A673 (cell line): ENCODE measurements at regions not wholly inside any gene's neighbourhood (a gene's known extent, or its start where the extent isn't known, plus 50 kb on each side); places are given as distances from the start of the nearest gene placed in this dataset.

Source experiments
- BruUV-seq: library from RNA; stranded (reverse); fragments of 400-500 nt; replicated peaks from 2 replicates; lab custom pipeline; 2021; lab: Mats Ljungman, UMichigan
- CTCF ChIA-PET: fragments of 300-600 bp; sonication (Branson Sonifier 250); formaldehyde crosslinking; loops from one replicate; lab custom pipeline; 2022; ENCODE audit warnings: antibody characterized with exemption; lab: Charles Lee
- POLR2A ChIA-PET: fragments of 300-600 bp; sonication (Branson Sonifier 250); formaldehyde crosslinking; loops from one replicate; lab custom pipeline; 2022; ENCODE audit warnings: antibody characterized with exemption; ENCODE audit not compliant: low non-redundant PET; lab: Charles Lee
- DNase-seq: peaks from one replicate; pipeline ENCODE4 v3.0.0-alpha.2; 2015; ENCODE audit warnings: low spot score
- H3K27ac ChIP-seq: fragments of 200-600 bp; sonication (generic); 2 replicates; pipeline ENCODE4 v1.5.1; 2016; ENCODE audit warnings: mixed run types, low read depth, mild to moderate bottlenecking, mixed read lengths, antibody characterized with exemption, low read length; ENCODE audit not compliant: poor library complexity, severe bottlenecking
- H3K27me3 ChIP-seq: fragments of 200-600 bp; sonication (generic); replicated peaks from 2 replicates; pipeline ENCODE4 v1.6.1; 2017; ENCODE audit warnings: mixed run types, low read depth, mild to moderate bottlenecking, mixed read lengths, antibody characterized with exemption, low read length; ENCODE audit not compliant: insufficient read depth, poor library complexity
- H3K36me3 ChIP-seq: fragments of 200-600 bp; sonication (generic); 2 replicates; pipeline ENCODE4 v1.6.1; 2016; ENCODE audit warnings: mixed run types, mild to moderate bottlenecking, mixed read lengths, antibody characterized with exemption, low read length; ENCODE audit not compliant: insufficient read depth, poor library complexity, severe bottlenecking
- H3K4me1 ChIP-seq: fragments of 200-600 bp; sonication (generic); 2 replicates; pipeline ENCODE4 v1.6.1; 2017; ENCODE audit warnings: mixed run types, mild to moderate bottlenecking, mixed read lengths, antibody characterized with exemption, low read length; ENCODE audit not compliant: insufficient read depth, poor library complexity, severe bottlenecking
- H3K4me3 ChIP-seq: fragments of 200-600 bp; sonication (generic); 2 replicates; pipeline ENCODE4 v1.5.1; 2016; ENCODE audit warnings: low read depth, mixed run types, mild to moderate bottlenecking, mixed read lengths, low read length; ENCODE audit not compliant: poor library complexity, severe bottlenecking
- H3K9me3 ChIP-seq: fragments of 200-600 bp; sonication (generic); 2 replicates; pipeline ENCODE4 v1.6.1; 2016; ENCODE audit warnings: mixed run types, low read depth, mild to moderate bottlenecking, mixed read lengths, antibody characterized with exemption, low read length; ENCODE audit not compliant: poor library complexity, severe bottlenecking
- EZH2 ChIP-seq: fragments of 200-600 bp; sonication (generic); IDR thresholded peaks from 2 replicates; pipeline ENCODE4 v1.6.1; 2017; ENCODE audit warnings: borderline replicate concordance, low read depth, mild to moderate bottlenecking, mixed read lengths, antibody characterized with exemption, low read length; ENCODE audit not compliant: poor library complexity, severe bottlenecking
- intact Hi-C: fragments of 100-400 bp; cut with micrococcal nuclease; formaldehyde crosslinking; loops from one replicate; pipeline ENCODE4 v1.10.0; 2022; ENCODE audit not compliant: unreplicated experiment
- TF ChIP-seq, protein P1 (sequence below): fragments of 300-800, 200-600 bp; sonication (generic); conservative IDR thresholded peaks from 2 replicates; pipeline ENCODE4 v1.5.1; 2017; ENCODE audit warnings: low read depth, mild to moderate bottlenecking, antibody characterized with exemption, low read length, moderate library complexity, mixed read lengths

DNA sequence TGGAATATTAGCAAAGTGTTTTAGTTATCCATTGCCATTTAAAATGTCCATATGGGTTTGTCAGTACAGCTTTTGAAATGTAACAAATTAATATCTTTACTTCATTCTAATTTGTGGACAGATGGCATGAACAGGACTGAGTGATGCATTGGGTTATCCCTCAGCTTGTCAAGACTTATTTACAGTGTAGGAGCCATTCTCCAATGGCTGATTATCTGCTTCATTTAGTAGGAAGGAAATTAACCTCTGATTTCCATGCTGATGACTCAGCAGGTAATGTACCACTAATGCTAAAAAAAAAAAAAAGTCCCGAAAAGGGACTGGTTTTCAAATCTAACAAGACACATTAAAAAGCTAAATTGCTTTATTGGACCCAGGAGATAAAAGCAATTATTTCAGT is 1149.0 kb upstream of the USP15 start:
- CTCF ChIA-PET, result no interaction called here
- no peak overlapping the region for H3K4me3 ChIP-seq
- no TSS peak for BruUV-seq

DNA sequence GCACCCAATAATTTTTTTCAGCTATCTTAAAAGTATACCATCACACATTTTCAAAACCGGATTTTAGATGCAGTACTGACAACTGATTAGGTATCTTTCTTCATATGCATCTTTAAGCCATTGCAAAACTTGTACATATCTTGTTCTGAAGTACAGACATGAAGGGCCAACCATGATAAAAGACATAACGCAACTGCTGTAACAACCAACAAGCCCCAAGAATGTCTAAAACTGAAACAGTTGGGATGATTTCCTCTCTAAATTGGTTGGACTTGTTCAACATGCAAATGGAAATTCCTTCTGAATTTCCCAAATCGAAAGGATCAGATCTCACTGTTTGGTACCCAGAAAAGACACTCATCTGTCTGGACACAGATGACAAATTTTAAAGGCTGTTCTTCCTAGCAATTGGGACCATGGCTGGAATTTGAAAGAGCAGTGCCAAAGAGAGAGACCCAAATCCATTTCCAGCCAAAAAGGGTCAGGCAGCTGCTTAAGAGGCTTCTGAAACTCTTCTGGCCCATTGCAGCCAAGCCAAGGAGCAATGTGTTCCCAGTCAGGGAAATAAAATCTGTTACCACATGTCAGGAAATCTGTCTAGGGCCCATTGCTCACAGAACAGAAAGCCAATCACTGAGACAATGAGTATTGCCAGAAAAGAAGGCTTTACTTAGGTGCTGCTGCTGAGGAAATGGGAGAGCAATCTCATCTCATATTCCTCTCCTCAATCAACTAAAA is 1122.4 kb upstream of the USP15 start:
- ChIA-PET POLR2A (no interaction called here), CTCF (no interaction called here)
- no peaks in the 10 kb centered on the region for H3K27me3 ChIP-seq
- H3K27ac ChIP-seq, result no peak overlapping the region
- intact Hi-C loops, result no loop called here
- DNase-seq, result no peak
- TF ChIP-seq, protein P1, sequence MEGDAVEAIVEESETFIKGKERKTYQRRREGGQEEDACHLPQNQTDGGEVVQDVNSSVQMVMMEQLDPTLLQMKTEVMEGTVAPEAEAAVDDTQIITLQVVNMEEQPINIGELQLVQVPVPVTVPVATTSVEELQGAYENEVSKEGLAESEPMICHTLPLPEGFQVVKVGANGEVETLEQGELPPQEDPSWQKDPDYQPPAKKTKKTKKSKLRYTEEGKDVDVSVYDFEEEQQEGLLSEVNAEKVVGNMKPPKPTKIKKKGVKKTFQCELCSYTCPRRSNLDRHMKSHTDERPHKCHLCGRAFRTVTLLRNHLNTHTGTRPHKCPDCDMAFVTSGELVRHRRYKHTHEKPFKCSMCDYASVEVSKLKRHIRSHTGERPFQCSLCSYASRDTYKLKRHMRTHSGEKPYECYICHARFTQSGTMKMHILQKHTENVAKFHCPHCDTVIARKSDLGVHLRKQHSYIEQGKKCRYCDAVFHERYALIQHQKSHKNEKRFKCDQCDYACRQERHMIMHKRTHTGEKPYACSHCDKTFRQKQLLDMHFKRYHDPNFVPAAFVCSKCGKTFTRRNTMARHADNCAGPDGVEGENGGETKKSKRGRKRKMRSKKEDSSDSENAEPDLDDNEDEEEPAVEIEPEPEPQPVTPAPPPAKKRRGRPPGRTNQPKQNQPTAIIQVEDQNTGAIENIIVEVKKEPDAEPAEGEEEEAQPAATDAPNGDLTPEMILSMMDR, result no peak
- no peak for TF ChIP-seq EZH2
- BruUV-seq, result no TSS peak
- H3K4me1 ChIP-seq, result no peaks in the 10 kb centered on the region
- no peak overlapping the region for H3K4me3 ChIP-seq
- no peaks in the 10 kb centered on the region for H3K36me3 ChIP-seq
- H3K9me3 ChIP-seq, result no peaks in the 10 kb centered on the region

More for the DNA sequence above, 1149.0 kb upstream of the USP15 start:
- intact Hi-C loops, result no loop called here
- no peaks in the 10 kb centered on the region for H3K9me3 ChIP-seq
- H3K27ac ChIP-seq, result no peak overlapping the region
- no peaks in the 10 kb centered on the region for H3K4me1 ChIP-seq
- H3K27me3 ChIP-seq, result no peaks in the 10 kb centered on the region
- no peak for DNase-seq
- no peaks in the 10 kb centered on the region for H3K36me3 ChIP-seq
- POLR2A ChIA-PET, result no interaction called here
- TF ChIP-seq, protein P1, result no peak
- TF ChIP-seq EZH2, result no peak

DNA sequence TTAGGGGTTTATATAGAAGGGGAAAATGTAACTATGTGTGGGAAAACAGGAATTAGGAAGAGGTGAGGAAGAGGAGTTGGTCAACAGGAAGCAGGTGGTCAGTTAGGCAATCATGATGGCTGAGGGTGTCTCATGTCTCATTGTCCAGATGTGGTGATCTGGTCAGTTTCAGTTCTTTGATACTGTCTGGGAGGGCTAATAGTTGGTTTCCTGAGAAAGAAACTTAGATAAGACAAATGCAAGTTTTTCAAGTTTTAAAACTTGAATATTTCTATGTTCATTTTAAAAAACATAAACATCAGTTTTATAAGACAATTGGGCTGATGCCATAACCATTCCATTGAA is 1121.8 kb upstream of the USP15 start:
- H3K27ac ChIP-seq, result no peak overlapping the region
- BruUV-seq, result no TSS peak
- CTCF ChIA-PET, result no interaction called here
- no peaks in the 10 kb centered on the region for H3K36me3 ChIP-seq
- no peak for DNase-seq
- no peaks in the 10 kb centered on the region for H3K4me1 ChIP-seq
- H3K27me3 ChIP-seq, result no peaks in the 10 kb centered on the region
- no peak overlapping the region for H3K4me3 ChIP-seq
- no peaks in the 10 kb centered on the region for H3K9me3 ChIP-seq
- no peak for TF ChIP-seq EZH2
- TF ChIP-seq, protein P1, result no peak
- intact Hi-C loops, result no loop called here
- POLR2A ChIA-PET, result no interaction called here
